H1 (cell line): ENCODE measurements at regions not wholly inside any gene's neighbourhood (a gene's known extent, or its start where the extent isn't known, plus 50 kb on each side); places are given as distances from the start of the nearest gene placed in this dataset.

Source experiments
- CTCF ChIA-PET: fragments of 300-600 bp; sonication (Branson Sonifier 250); formaldehyde crosslinking; loops from one replicate; lab custom pipeline; 2021; ENCODE audit not compliant: partially characterized antibody; lab: Charles Lee
- POLR2A ChIA-PET: fragments of 300-600 bp; sonication (Branson Sonifier 250); formaldehyde crosslinking; loops from one replicate; lab custom pipeline; 2021; ENCODE audit warnings: inconsistent platforms; ENCODE audit not compliant: partially characterized antibody; lab: Charles Lee
- DNase-seq, 2 experiments: peaks; one replicate each; pipeline versions ENCODE4 v3.0.0 to v3.0.0-alpha.2; 2010 to 2022; ENCODE audit warnings: low spot score in 2 of 2, low read depth in 1 of 2, mixed read lengths in 1 of 2
- FAIRE-seq: peaks from 2 replicates; lab custom pipeline; 2011; peaks lifted over from hg19 to GRCh38; lab: Jason Lieb, UNC
- H2AFZ ChIP-seq: 2 replicates; pipeline ENCODE4 v1.8.1; 2012; ENCODE audit warnings: low read length, inconsistent platforms
- H2AK5ac ChIP-seq: 2 replicates; pipeline ENCODE4 v1.6.1; 2013; ENCODE audit warnings: low read depth, low read length
- H2BK120ac ChIP-seq: replicated peaks from 2 replicates; pipeline ENCODE3; 2013; ENCODE audit warnings: low read depth, low read length, inconsistent platforms
- H2BK12ac ChIP-seq: 2 replicates; pipeline ENCODE4 v1.6.1; 2013; ENCODE audit warnings: low read depth, low read length
- H2BK15ac ChIP-seq: 2 replicates; pipeline ENCODE4 v1.6.1; 2013; ENCODE audit warnings: low read length
- H2BK20ac ChIP-seq: 2 replicates; pipeline ENCODE4 v1.6.1; 2013; ENCODE audit warnings: low read length
- H2BK5ac ChIP-seq: 2 replicates; pipeline ENCODE4 v1.6.1; 2013; ENCODE audit warnings: low read depth, low read length
- H3K14ac ChIP-seq: 2 replicates; pipeline ENCODE4 v1.6.1; 2013; ENCODE audit warnings: inconsistent platforms; ENCODE audit not compliant: insufficient read length
- H3K18ac ChIP-seq: 2 replicates; pipeline ENCODE4 v1.6.1; 2013; ENCODE audit warnings: low read length; ENCODE audit errors: extremely low read depth
- H3K23ac ChIP-seq: 2 replicates; pipeline ENCODE4 v1.6.1; 2013; ENCODE audit warnings: inconsistent platforms; ENCODE audit not compliant: insufficient read length
- H3K23me2 ChIP-seq: 2 replicates; pipeline ENCODE4 v1.6.1; 2013; ENCODE audit warnings: low read depth, low read length
- H3K27ac ChIP-seq: 2 replicates; pipeline ENCODE4 v1.6.1; 2011; ENCODE audit warnings: low read depth, low read length, inconsistent platforms
- H3K27me3 ChIP-seq, 4 experiments: replicated peaks in 1 of 4; 1 replicate in 1 of 4; 2 replicates in 3 of 4; pipeline versions ENCODE4 v1.6.1 to v1.8.1; 2011 to 2013; ENCODE audit warnings: low read length in 3 of 4, mild to moderate bottlenecking in 3 of 4, inconsistent platforms in 2 of 4, mixed read lengths in 2 of 4, moderate library complexity in 1 of 4; ENCODE audit not compliant: control insufficient read depth in 3 of 4, insufficient read depth in 3 of 4; ENCODE audit errors: extremely low read depth in 1 of 4
- H3K36me3 ChIP-seq, 4 experiments: 2 replicates each; pipeline versions ENCODE4 v1.6.1 to v1.8.1; 2011 to 2013; ENCODE audit warnings: mild to moderate bottlenecking in 4 of 4, low read length in 3 of 4, moderate library complexity in 2 of 4, control low read depth in 1 of 4, inconsistent platforms in 1 of 4; ENCODE audit not compliant: insufficient read depth in 4 of 4, control insufficient read depth in 2 of 4
- H3K4ac ChIP-seq: replicated peaks from 2 replicates; pipeline ENCODE3; 2013; ENCODE audit warnings: low read length, low read depth, mixed read lengths, inconsistent platforms; ENCODE audit not compliant: insufficient read length
- H3K4me1 ChIP-seq, 4 experiments: replicated peaks in 1 of 4; 1 replicate in 1 of 4; 2 replicates in 3 of 4; pipeline versions ENCODE4 v1.6.1 to v1.8.1; 2011 to 2013; ENCODE audit warnings: low read length in 3 of 4, inconsistent platforms in 2 of 4, mixed read lengths in 1 of 4; ENCODE audit not compliant: insufficient read depth in 4 of 4, control insufficient read depth in 3 of 4
- H3K4me2 ChIP-seq, 2 experiments: 2 replicates each; pipeline versions ENCODE4 v1.6.1 to v1.8.1; 2011 to 2013; ENCODE audit warnings: low read depth in 2 of 2, low read length in 2 of 2, control low read depth in 1 of 2, inconsistent platforms in 1 of 2, mild to moderate bottlenecking in 1 of 2; ENCODE audit not compliant: insufficient read depth in 1 of 2
- H3K4me3 ChIP-seq, 4 experiments: fragments of 200-600, 300-600 bp in 1 of 4; sonication (generic), shearing (Covaris generic), sonication (Bioruptor Twin) in 1 of 4; 2 replicates each; pipeline versions ENCODE4 v1.5.1 to v1.8.1; 2011 to 2016; ENCODE audit warnings: low read length in 4 of 4, low read depth in 3 of 4, control low read depth in 2 of 4, inconsistent platforms in 2 of 4, mild to moderate bottlenecking in 2 of 4, mixed read lengths in 1 of 4, moderate library complexity in 1 of 4; ENCODE audit not compliant: insufficient read depth in 2 of 4; ENCODE audit errors: extremely low read depth in 1 of 4
- H3K56ac ChIP-seq: replicated peaks from 2 replicates; pipeline ENCODE3; 2013; ENCODE audit warnings: low read depth, mild to moderate bottlenecking, mixed read lengths, low read length, inconsistent platforms; ENCODE audit not compliant: insufficient read length
- H3K79me1 ChIP-seq: 2 replicates; pipeline ENCODE4 v1.6.1; 2013; ENCODE audit warnings: low read depth, low read length, control low read depth
- H3K79me2 ChIP-seq, 2 experiments: 2 replicates each; pipeline versions ENCODE4 v1.6.1 to v1.8.1; 2012 to 2013; ENCODE audit warnings: low read length in 2 of 2, mild to moderate bottlenecking in 2 of 2, inconsistent platforms in 1 of 2; ENCODE audit not compliant: insufficient read depth in 2 of 2, control insufficient read depth in 1 of 2
- H3K9ac ChIP-seq, 4 experiments: replicated peaks in 1 of 4; 1 replicate in 1 of 4; 2 replicates in 3 of 4; pipeline versions ENCODE4 v1.6.1 to v1.8.1; 2011 to 2013; ENCODE audit warnings: low read depth in 3 of 4, low read length in 3 of 4, control low read depth in 2 of 4, mild to moderate bottlenecking in 2 of 4, moderate library complexity in 2 of 4, inconsistent platforms in 1 of 4; ENCODE audit errors: extremely low read depth in 1 of 4
- H3K9me3 ChIP-seq, 2 experiments: 2 replicates each; pipeline versions ENCODE4 v1.6.1 to v1.8.1; 2012 to 2013; ENCODE audit warnings: mild to moderate bottlenecking in 2 of 2, moderate library complexity in 2 of 2, control low read depth in 1 of 2, inconsistent platforms in 1 of 2, low read depth in 1 of 2, low read length in 1 of 2, mixed read lengths in 1 of 2; ENCODE audit not compliant: insufficient read depth in 2 of 2
- H4K20me1 ChIP-seq, 2 experiments: replicated peaks in 1 of 2; 2 replicates each; pipeline versions ENCODE3 to v1.8.1; 2011 to 2013; ENCODE audit warnings: inconsistent platforms in 2 of 2, low read length in 2 of 2, mild to moderate bottlenecking in 1 of 2; ENCODE audit not compliant: insufficient read depth in 2 of 2, control insufficient read depth in 1 of 2
- H4K5ac ChIP-seq: 2 replicates; pipeline ENCODE4 v1.6.1; 2013; ENCODE audit warnings: low read length, low read depth, mixed read lengths, inconsistent platforms; ENCODE audit not compliant: insufficient read length
- H4K8ac ChIP-seq: 2 replicates; pipeline ENCODE4 v1.8.0; 2013; ENCODE audit warnings: mild to moderate bottlenecking, moderate library complexity, low read length, inconsistent platforms; ENCODE audit not compliant: insufficient read depth; ENCODE audit errors: extremely low read depth
- H4K91ac ChIP-seq: replicated peaks from 2 replicates; pipeline ENCODE3; 2013; ENCODE audit warnings: low read length, mixed read lengths, inconsistent platforms; ENCODE audit not compliant: insufficient read length
- ATF2 ChIP-seq: IDR thresholded peaks from 2 replicates; pipeline ENCODE4 v1.6.1; 2012; ENCODE audit warnings: low read length, inconsistent platforms
- BACH1 ChIP-seq: IDR thresholded peaks from 2 replicates; pipeline ENCODE4 v1.6.1; 2012; ENCODE audit warnings: low read length, improper control_type of control experiment
- BRCA1 ChIP-seq: IDR thresholded peaks from 2 replicates; pipeline ENCODE4 v1.6.1; 2012; ENCODE audit warnings: low read depth, low read length, improper control_type of control experiment
- EGR1 ChIP-seq: IDR thresholded peaks from 2 replicates; pipeline ENCODE4 v1.6.1; 2011; ENCODE audit warnings: low read depth, low read length, borderline replicate concordance
- GTF2F1 ChIP-seq: IDR thresholded peaks from 2 replicates; pipeline ENCODE4 v1.6.1; 2012; ENCODE audit warnings: low read depth, low read length, improper control_type of control experiment, borderline replicate concordance
- KDM1A ChIP-seq: fragments of 200-600, 300-600 bp; sonication (generic); IDR thresholded peaks from 2 replicates; pipeline ENCODE4 v1.7.1; 2016; ENCODE audit warnings: mild to moderate bottlenecking, low read length, borderline replicate concordance
- KDM5A ChIP-seq: fragments of 200-600 bp; IDR thresholded peaks from 2 replicates; pipeline ENCODE4 v1.7.1; 2012; ENCODE audit warnings: mild to moderate bottlenecking, low read length, inconsistent platforms, mixed read lengths
- MAX ChIP-seq: IDR thresholded peaks from 2 replicates; pipeline ENCODE4 v1.6.1; 2012; ENCODE audit warnings: inconsistent platforms
- RAD21 ChIP-seq, 2 experiments: IDR thresholded peaks in 1 of 2; conservative IDR thresholded peaks in 1 of 2; 2 replicates each; pipeline ENCODE4 v1.6.1; 2011; ENCODE audit warnings: low read depth in 2 of 2, low read length in 2 of 2, improper control_type of control experiment in 1 of 2, inconsistent platforms in 1 of 2, mild to moderate bottlenecking in 1 of 2, moderate library complexity in 1 of 2
- SAP30 ChIP-seq: fragments of 300-600 bp; sonication (generic); IDR thresholded peaks from 2 replicates; pipeline ENCODE4 v1.7.1; 2012; ENCODE audit warnings: low read length, moderate library complexity, mild to moderate bottlenecking, inconsistent platforms; ENCODE audit not compliant: insufficient read depth, insufficient replicate concordance
- TBP ChIP-seq: IDR thresholded peaks from 2 replicates; pipeline ENCODE4 v1.6.1; 2011; ENCODE audit warnings: low read depth, low read length, improper control_type of control experiment
- WGBS, 2 experiments: shearing (Covaris generic) in 1 of 2; methylation state at CpG; one replicate each; pipeline versions ENCODE4 v1.1.6 to v1.1.7; 2013 to 2015; ENCODE audit warnings: low lambda C conversion rate in 2 of 2, mixed read lengths in 2 of 2, inconsistent platforms in 1 of 2, low coverage in 1 of 2, missing lambda C conversion rate in 1 of 2; ENCODE audit not compliant: insufficient replicate concordance in 2 of 2, insufficient coverage in 1 of 2, insufficient read length in 1 of 2; ENCODE audit errors: extremely low coverage in 1 of 2, missing lambda C conversion rate in 1 of 2; 5-methylcytosine and 5-hydroxymethylcytosine counted together

- no peaks in the 10 kb centered on the region for H3K79me2 ChIP-seq
- H3K4me2 ChIP-seq, result no peak overlapping the region
- no peaks in the 10 kb centered on the region for H3K27me3 ChIP-seq
- H4K91ac ChIP-seq, result no peak overlapping the region
- H3K9me3 ChIP-seq, result no peaks in the 10 kb centered on the region
- H2AK5ac ChIP-seq, result no peak overlapping the region
- no peak overlapping the region for H3K56ac ChIP-seq
- H3K4me3 ChIP-seq, result no peak overlapping the region
- no peaks in the 10 kb centered on the region for H3K4me1 ChIP-seq
- H2AFZ ChIP-seq, result no peak overlapping the region
- no peak overlapping the region for H3K14ac ChIP-seq
- H2BK5ac ChIP-seq, result no peak overlapping the region
- H3K27ac ChIP-seq, result no peak overlapping the region
- no peak overlapping the region for H4K8ac ChIP-seq
- H3K18ac ChIP-seq, result no peak overlapping the region
- H2BK12ac ChIP-seq, result no peak overlapping the region
- 84% methylated on average over 3 of the region's 3 CpGs; no CpG with 5 or more reads in 1 of the 2 experiments for WGBS, 2 experiments
- H3K36me3 ChIP-seq, result no peaks in the 10 kb centered on the region
- no peak overlapping the region for H3K4ac ChIP-seq
- no peak overlapping the region for H4K5ac ChIP-seq
- H3K9ac ChIP-seq, result no peak overlapping the region
- H3K79me1 ChIP-seq, result no peaks in the 10 kb centered on the region
- no peaks in the 10 kb centered on the region for H4K20me1 ChIP-seq
- CTCF ChIA-PET, result interaction anchor here (1.1 to 4.8 kb wide), 4 partner anchors 10 to 41 kb away, joined by 3 to 41 read pairs (median 7); no protein-coding TSS in a partner anchor
- H2BK120ac ChIP-seq, result no peak overlapping the region
- FAIRE-seq (no peak), DNase-seq (no peak)
- POLR2A ChIA-PET, result no interaction called here
- H3K23me2 ChIP-seq, result no peaks in the 10 kb centered on the region
- no peak overlapping the region for H2BK15ac ChIP-seq
- no peak overlapping the region for H3K23ac ChIP-seq
- H2BK20ac ChIP-seq, result no peak overlapping the region
- TF ChIP-seq ATF2 (no peak), KDM1A (no peak), SAP30 (no peak), TBP (no peak), EGR1 (no peak), GTF2F1 (no peak), BACH1 (no peak), MAX (no peak), KDM5A (no peak), BRCA1 (no peak), RAD21 (IDR thresholded peaks at IDR 0.05 in 1 of 2, conservative IDR thresholded peaks at IDR 0.05 in 1 of 2; ENCODE audit: low read depth in 2 of 2, low read length in 2 of 2) (no peak)
Measured at GRCh38 chr13:81018936-81019335, 678.0 kb upstream of the SPRY2 start.
